Choroid plexus epithelial cell (primary cell): ENCODE measurements at regions not wholly inside any gene's neighbourhood (a gene's known extent, or its start where the extent isn't known, plus 50 kb on each side); places are given as distances from the start of the nearest gene placed in this dataset.
"Not testable (repeated sequence)": the region's sequence is repeated elsewhere in the genome, so short reads cannot be mapped to it uniquely, and the experiment has no call there.

Experiments
- DNase-seq: peaks from one replicate; pipeline ENCODE4 v3.0.0-alpha.2; 2010; ENCODE audit warnings: low read depth
- H3K4me3 ChIP-seq: 2 replicates; pipeline ENCODE4 v1.5.1; 2011; ENCODE audit warnings: low read depth, mild to moderate bottlenecking, control low read depth, low read length, moderate library complexity
- CTCF ChIP-seq: conservative IDR thresholded peaks from 2 replicates; pipeline ENCODE4 v1.5.1; 2011; ENCODE audit warnings: low read depth, mild to moderate bottlenecking, control low read depth, inconsistent platforms, low read length, moderate library complexity

- no peak for TF ChIP-seq CTCF
- H3K4me3 ChIP-seq = no peak overlapping the region
- DNase-seq = no peak
Observed at GRCh38 chr9:108436448-108436847, 419.3 kb downstream of the ACTL7B start.

- DNase-seq = peak; percentile 35
- no peak for TF ChIP-seq CTCF
- no peak overlapping the region for H3K4me3 ChIP-seq
Observed at GRCh38 chr9:108434502-108434901, 421.3 kb downstream of the ACTL7B start.

DNA sequence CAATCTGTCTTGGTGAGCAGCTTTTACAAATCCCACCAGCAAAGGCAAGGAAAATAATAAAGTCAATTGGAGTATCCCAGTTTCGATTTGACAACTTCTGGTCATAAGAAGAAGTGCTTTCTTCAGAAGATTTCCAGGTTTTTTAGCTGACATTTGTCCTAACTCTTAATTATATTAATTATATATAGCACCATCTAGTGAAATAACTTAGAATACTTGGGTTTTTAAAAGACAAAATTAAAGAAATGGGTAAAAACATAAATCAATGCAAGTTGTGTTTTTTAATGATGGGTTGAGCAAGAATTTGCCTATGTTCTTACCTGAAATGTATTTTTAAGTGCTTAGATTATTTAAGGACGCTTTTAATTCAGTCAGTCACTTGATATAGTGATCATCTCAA is 421.8 kb downstream of the ACTL7B start:
- TF ChIP-seq CTCF = no peak
- no peak overlapping the region for H3K4me3 ChIP-seq
- DNase-seq = no peak

DNA sequence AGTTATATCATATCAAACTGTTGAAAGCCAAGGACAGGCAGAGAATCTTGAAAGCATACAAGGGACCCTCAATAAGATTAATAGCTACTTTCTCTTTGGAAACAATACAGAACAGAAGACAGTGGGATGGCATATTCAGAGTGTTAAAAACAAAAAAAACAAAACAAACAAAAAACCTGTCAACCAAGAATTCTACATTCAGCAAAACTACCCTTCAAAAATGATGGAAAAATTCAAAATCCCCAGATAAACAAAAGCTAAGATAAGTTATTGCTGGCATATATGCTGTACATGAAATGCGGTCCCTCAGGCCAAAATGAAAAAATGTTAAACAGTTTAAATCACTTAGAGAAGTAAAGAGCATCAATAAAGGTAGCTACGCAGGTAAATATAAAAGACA is 425.1 kb downstream of the ACTL7B start:
- no peak for DNase-seq
- no peak overlapping the region for H3K4me3 ChIP-seq
- no peak for TF ChIP-seq CTCF

- no peak for TF ChIP-seq CTCF
- no peak for DNase-seq
- no peak overlapping the region for H3K4me3 ChIP-seq
Observed at GRCh38 chr9:108427751-108428150, 428.0 kb downstream of the ACTL7B start.

DNA sequence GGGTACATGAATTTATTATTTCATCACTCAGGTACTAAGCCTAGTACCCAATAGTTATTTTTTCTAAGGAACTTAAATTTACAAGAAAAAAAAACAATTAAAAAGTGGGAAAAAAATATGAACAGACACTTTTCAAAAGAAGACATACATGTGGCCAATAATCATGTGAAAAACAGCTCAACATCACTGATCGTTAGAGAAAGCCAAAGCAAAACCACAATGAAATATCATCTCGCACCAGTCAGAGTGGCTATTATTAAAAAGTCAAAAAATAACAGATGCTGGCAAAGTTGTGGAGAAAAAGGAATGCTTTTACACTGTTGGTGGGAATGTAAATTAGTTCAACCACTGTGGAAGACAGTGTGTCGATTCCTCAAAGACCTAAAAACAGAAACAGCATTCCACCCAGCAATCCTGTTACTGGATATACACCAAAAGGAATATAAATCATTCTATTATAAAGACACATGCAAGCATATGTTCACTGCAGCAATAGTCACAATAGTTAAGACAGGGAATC is 429.3 kb downstream of the ACTL7B start:
- not testable (repeated sequence) for H3K4me3 ChIP-seq, DNase-seq

GRCh38 chr9:108423433-108423832 is 432.4 kb downstream of the ACTL7B start:
- TF ChIP-seq CTCF = no peak
- DNase-seq = no peak
- no peak overlapping the region for H3K4me3 ChIP-seq

DNA sequence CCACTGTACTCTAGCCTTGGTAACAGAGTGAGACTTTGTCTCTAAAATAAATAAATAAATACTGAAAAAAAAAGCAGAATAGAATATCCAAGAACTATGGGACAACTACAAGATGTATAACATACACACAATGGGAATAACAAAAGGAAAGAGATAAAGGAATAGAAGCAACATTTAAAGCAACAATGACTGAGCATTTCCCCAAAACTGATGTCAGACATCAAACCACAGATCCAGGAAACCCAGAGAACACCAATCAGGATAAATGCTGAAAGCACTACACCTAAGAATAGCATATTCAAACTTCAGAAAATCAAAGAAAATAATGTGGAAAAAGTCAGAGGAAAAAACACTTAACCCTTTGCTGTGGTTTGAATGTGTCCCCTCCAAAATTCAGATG is 436.4 kb downstream of the ACTL7B start:
- TF ChIP-seq CTCF = no peak
- no peak overlapping the region for H3K4me3 ChIP-seq
- DNase-seq = no peak
